CMK (cell line): ENCODE measurements at regions not wholly inside any gene's neighbourhood (a gene's known extent, or its start where the extent isn't known, plus 50 kb on each side); places are given as distances from the start of the nearest gene placed in this dataset.
"Not testable (repeated sequence)": the region's sequence is repeated elsewhere in the genome, so short reads cannot be mapped to it uniquely, and the experiment has no call there.

ENCODE experiments used
- DNase-seq: peaks from one replicate; pipeline ENCODE4 v3.0.0-alpha.2; 2010; ENCODE audit warnings: low read depth

DNA sequence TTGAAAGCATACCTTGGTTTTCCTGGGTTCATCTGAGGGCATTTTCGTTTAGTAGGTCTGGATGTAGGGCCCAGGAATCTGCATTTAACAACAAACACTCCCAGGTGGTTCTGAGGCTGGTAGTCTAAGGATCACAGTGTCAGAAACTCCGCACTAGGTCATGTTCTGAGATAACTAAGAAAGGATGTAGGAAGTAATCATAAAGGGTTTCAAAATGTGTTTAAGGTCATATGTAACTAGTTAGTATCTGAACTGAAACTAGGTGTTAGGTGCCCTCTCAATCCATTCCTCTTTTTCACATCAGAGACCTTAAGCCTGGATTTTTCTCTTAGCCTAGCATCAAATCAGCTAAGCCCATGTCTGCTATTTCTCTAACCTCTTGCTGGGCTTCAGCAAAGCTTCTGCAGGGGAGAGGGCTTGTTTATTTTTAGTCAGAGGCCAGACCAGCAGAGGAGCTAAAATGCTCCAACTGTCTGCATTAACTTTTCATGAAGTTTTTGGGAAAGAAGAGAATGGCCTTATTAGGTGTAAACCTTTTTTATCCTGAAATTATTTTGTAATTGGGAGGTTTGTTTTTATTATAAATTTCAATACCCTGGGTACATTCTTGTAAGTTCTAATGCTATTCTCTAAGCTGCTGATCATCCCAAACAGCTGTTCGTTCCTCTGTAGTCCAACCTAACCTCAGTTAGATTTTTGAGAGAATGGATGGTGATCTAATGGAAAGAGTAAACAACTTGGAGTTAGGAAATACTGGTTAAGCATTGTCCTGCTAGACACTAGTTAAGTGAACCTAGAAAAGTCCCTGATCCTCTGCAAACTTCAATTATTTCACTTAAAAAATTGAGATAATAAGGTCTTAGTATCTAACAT, 262.8 kb upstream of the RFC3 start:
- DNase-seq: no peak

DNA sequence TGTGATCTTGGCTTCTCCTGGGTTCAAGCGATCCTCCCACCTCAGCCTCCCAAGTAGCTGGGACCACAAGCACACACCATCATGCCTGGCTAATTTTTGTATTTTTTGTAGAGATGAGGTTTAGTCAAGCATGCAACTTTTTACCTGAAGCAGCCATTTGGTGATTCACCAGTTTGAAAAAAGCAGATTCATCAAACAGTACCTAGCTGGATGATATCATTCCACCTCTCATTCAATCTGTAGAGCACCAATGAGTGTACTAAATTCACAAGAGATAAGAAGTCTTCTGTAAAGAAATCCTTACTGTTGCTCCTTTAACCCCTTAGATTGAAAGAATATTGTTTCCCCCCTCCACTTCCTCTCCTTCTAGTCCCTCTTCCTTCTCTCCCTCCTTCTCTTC, 261.1 kb upstream of the RFC3 start:
- DNase-seq: no peak

DNA sequence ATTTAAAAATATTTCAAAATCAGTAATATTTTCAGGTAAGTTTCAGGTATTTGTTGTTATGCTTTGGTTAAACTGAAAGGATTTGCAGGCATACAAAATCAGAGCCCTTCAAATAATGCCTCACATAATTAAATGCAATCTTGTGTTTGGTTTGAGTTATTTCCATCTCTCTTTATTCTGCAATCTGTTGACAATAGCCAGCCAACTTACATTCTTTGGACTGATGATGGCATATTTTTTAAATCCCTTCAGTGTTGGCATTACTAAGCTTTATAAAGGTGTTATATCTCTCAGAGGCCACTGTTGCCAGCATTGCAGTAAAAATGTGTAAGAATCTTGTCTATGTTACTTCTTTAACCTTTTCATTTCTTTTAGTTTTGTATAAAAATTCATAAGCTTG, 257.2 kb upstream of the RFC3 start:
- no peak for DNase-seq

DNA sequence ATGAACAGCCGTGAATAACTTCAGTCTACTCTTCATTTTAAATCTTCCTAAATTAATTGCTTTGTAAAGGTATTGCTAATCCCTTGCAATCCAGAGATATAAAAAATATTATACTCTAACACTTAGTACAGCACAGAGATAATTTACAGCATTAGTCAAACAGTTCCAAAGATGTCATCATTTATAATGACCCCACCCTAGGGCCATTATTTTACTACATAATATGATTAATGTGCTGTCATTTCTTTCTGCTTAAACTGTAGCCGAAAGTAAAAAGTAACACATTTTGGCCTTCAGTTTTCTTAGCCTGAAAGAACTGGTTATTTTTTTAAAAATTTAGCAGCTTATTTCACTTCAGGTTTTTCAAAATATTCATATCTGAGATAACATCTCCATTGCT, 256.3 kb upstream of the RFC3 start:
- no peak for DNase-seq

DNA sequence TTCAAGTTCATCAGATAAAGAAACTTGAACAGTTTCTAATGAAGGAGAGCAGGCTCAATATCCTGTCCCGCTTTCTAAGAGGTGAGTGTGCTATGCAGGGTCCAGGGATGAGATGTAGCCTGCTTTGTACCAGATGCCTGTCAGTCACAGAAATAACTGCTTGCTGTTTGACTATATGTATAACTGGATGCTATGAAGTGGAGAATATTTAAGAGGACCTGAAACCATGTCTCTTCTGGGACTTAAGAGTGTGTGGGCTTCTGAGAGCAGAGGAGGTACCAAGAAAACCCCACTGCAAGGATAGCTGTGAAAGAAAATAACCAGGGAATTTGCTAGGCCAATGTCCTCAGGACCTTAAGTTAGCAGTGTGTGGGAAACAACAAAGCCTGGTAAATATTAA, 246.3 kb upstream of the RFC3 start:
- DNase-seq: no peak

DNA sequence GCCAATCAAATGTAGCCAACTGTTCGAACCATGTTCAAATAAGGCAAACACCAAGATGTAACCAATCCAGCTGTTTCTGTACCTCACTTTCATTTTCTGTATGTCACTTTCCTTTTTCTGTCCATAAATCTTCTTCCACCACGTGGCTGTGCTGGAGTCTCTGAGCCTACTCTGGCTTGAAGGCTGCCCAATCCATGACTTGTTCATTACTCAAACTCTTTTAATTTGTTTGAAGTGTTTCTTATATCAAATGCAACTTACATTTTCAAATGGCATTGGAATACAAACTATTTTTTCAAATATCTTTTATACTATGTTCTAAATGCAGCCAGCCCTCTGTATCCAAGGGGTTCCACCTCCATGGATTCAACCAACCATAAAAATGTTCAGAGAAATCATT, 245.6 kb upstream of the RFC3 start:
- DNase-seq: not testable (repeated sequence)

DNA sequence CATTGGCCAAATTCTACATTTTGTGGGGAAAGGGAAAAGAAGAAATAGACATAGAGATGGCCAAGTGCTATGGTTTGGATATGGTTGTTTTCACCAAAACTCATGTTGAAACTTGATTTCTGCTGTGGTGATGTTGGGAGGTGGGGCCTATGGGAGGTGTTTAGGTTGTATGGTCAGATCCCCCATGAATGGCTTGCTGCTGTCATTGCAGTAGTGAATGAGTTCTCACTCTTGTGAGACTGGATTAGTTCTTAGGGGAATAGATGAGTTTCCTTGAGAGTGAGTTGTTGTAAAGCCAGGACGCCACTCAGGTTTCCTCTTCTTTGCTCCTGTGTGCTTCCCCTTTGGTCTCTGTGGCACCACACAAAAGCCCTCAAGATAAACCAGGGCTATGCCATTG, 242.6 kb upstream of the RFC3 start:
- no peak for DNase-seq

DNA sequence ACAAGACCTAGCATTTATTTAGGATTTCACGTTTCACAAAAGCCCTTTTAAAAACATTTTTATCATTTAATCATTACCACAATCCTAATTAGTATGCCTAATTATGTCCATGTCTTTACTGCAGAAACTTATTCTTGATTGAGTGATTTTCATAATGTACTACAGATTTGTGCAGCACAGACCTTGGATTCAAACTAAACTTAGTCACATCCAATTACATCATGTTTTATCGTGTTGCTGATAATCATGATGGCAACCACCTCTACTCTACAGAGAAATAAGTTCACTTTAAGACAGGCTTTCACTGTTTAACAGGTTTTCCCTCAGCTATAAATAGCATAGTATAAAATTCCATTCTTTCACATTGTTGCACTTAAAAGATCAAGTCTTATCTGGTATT, 240.9 kb upstream of the RFC3 start:
- no peak for DNase-seq

DNA sequence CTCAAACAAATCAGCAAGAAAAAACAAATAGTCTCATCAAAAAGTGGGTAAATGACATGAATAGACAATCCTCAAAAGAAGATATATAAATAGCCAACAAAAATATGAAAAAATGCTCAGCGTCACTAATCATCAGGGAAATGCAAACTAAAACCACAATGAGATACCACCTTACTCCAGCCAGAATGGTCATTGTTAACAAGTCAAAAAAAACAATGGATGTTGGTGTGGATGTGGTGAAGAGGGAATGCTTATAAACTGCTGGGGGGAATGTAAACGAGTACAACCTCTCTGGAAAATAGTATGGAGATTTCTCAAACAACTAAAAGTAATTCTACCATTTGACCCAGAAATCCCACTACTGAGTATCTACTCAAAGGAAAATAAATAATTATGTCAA, 239.2 kb upstream of the RFC3 start:
- DNase-seq: no peak

DNA sequence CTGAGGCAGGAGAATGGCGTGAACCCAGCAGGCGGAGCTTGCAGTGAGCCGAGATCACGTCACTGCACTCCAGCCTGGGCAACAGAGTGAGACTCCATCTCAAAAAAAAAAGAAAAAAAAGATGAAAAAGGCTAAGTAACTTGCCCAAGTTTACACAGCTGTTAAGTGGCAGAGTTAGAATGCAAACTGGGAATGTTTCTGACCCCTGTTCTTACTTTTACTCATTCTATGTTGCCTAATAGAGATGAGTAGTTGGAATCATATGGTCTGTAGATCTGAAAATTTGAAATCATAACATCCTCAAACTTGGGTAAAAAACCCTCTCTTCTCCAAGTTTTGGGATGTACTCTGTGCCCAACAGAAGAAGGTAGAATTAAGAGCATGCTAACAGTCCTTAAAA, 235.8 kb upstream of the RFC3 start:
- DNase-seq: no peak

DNA sequence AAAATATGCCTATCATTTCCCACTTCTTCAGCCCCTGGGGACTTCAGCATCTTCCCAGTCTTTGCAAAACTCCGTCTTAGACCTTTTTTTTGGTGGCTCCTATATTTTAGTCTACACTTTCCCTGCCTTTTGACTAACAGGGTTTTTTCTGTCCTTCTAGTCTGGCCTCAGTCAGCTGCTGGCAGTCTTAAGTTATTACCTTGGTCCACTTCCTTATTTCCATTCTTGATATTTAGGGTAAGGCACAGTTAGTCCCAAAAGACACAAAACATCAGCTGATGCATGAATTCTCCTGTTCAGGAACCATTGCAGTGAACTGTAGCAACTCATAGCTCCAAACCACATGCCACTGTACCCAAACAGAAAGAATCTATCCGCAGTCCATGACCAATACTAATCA, 234.6 kb upstream of the RFC3 start:
- DNase-seq: no peak

DNA sequence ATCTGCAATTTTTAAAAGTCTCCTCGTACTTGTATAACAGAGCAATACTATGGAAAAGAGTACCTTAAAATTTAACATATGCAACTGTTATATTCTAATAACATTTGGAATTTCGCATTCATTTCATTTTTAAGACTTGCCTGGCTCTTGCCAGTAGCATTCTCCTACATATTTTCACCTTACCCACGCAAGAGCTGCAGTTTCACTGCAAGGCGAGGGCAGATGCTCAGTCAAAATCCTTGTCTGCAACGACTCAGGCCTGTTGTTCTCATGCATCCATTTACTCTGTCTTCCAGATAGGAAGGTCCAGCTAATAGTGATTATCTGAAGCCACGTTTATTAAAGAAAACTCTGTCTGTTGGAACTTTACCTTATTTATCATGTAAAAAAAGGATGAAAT, 227.0 kb upstream of the RFC3 start:
- no peak for DNase-seq

DNA sequence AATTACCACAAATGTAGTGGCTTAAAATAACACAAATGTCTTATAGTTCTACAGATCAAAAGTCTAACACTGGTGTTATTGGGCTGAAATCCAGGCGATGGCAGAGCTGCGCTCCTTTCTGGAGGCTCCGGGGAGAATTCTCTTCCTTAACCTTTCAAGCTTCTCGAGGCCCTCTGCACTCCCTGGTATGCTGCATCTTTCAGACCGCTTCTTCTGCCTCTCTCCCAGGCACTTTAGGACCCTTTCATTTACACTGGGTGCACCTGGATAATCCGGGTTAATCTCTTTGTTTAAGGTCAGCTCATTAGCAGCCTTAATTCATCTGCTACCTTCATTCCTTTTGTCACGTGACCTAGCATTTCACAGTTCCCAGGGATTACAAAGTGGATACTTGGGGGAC, 211.3 kb upstream of the RFC3 start:
- DNase-seq: no peak

DNA sequence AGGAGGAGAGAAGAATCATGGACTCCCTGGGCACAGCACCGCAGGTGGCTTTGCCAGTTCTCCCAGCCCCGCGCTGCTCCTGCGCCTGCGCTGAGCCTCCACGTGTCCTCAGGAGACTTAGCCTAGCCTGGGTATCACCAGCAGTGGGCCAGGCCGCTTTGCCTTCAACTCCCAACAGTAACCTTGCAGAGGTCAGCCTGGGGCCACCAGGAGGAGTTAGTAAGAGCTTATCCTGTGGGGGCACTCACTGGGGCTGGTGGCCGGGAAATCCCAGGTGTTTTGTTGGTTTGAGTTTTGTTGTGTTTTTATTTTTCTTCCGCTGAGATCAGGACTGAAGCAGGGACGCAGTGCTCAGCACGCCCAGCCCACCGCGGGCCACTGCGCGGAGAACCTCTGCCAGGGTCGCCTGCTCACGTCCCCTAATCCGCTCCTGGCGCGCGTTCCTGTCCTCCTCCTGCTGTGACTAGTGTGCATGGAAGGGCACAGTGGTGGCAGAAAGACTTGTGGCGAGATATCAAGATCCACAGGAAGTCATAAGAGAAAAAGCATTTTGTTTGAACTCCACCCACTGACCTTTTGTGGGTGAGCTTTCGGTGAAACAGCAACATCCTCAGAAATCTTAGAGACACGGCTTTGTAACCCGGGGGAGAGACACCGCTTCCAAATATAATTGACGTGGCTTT, 207.4 kb upstream of the RFC3 start:
- DNase-seq: no peak

DNA sequence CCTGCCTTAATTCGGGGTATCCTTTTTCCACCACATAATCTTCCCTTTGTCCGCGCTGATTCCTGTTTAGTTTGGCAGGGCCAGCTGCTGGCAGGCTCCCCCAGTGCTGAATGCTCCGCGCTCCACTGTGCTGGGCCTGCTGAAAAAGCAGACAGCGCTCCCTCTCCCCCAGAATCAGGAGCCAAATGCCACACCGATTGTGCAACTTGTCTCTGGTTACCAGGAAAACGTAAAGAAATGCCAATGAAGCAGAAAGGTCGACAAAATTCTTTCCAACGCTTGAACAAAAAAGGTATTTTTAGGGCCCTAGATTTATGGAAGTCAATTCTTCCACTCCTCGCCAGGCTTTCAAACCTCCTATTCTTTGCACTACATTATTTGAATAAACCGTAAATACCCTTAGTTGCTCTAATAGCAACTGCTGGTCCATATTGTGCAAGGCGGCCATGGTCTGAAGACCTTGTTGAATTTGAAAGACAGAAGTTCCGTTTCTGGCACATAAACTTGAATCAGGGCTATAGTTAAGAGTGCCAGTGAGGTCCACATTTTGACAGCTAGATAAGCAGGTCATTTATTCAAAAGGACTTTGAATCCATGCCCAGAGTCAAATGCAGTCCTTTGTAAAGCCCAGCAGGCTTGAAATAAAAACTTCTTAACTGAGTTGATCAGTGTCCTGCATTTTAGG, 206.7 kb upstream of the RFC3 start:
- DNase-seq: no peak

DNA sequence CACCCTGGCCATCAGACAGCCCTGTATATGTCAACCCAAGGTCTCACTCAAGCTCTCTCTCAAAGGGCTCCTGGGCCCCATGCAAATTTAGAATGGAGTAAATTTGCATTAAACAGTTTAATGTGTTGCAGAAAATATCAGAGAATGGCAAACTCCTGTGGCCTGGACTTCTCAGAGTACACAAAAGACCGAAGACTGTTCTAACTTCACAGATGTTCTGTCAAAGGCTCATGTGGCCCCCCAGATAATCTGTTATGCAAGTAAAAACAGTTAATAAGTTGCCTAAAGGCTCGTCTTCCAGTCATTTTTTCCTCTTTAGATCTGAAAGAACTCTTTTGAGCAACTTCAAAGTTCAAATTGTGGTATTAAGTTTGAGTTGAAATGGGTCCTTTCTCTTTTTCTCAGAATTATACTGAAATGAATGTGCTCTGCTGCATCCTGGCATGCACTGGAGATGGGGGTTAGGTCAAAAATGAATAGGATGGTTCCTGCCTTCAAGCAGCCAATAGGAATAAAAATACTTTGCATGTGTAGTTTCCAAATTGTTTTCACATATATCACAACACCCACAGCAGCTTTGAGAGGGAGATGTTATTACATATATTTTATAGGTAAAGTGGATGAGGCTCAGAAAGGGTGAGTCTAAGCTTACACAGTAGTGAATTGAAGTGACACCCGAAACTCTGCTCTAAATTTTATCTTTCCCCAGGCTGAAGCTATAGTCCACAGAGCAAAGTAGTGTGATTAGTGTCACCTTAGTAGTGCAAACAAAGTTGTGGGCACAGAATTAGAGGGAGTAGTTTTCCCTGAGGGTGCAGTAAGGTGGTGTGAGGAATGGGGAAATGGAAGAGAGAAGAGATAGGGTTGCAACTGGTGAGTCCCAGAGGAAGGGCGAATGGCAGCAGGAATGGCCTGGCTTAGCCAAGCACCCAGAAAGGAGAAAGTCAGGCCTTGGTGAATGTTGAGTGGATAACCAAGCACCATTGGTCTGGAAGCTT, 205.0 kb upstream of the RFC3 start:
- DNase-seq: no peak

DNA sequence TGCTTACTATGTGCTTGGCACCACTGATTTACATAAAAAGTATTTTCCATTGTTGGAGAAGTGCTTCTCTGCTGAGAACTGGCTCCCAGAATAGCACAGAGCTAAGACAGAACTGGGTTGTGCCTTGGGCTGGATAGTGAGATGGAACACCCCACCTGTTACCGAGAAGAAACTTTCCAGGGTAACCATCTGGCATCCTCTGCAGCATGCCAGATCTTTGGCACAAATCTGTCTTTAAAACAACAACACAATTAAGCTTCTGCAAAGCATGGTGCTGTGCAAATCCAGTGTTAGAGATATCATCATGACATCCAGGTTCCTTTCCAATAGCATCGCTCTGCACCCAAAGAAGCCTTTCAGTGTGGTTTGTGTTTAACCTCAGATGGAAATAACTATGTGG, 202.5 kb upstream of the RFC3 start:
- no peak for DNase-seq

DNA sequence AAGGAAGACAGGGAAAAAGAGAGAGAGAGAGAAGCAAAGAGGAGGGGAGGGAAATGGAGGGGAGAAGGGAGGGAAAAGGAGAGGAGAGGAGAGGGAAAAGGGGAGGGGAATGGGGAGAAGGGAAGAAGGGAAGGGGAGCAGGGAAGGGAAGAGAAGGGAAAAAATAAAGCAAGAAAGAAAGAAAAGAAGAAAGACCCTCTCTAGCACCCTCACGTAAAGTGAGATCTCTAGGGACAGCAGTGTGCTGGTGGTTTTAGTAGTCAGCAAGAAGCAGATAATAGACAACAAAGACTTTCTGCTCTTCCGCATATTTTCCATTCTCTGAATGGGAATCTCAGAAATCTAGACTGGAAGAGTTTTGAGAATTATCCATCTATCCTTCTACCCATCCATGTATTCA, 201.8 kb upstream of the RFC3 start:
- DNase-seq: no peak

DNA sequence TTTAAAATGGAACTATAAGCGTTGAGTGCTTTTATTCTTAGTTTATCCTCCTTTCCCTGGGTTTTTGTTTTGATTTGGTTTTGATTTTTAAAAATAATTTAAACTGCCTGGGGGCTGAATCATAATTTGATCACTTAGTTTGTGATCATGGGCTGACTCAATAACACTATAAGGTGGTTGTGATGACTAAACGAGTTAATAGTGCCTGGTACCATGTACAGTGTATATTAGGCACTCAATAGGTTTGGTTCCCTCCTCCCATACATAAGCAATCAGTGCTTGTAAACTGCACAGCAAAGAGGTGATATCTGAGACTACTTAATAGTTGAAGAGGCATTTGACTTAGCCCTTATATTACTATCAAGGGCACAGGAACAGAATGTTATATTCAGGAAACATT, 200.9 kb upstream of the RFC3 start:
- DNase-seq: no peak

DNA sequence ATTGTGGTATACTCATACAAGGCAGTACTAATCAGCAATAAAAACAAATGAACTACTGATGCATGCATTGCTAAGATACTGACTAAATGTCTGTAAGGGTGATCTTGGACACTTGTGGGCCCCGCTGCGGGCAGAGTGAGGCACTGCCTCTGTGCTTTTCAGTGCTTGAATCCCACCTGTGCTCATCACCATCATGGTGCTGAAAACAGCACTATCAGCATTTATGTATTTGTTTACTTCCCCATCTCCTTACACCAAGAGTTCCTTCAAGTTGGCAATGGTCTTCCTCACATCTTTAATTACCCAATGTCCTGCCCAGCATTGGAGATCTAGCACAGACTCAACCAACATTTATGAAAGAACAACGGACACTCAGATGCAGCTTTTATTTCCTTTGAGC, 193.7 kb upstream of the RFC3 start:
- DNase-seq: no peak

DNA sequence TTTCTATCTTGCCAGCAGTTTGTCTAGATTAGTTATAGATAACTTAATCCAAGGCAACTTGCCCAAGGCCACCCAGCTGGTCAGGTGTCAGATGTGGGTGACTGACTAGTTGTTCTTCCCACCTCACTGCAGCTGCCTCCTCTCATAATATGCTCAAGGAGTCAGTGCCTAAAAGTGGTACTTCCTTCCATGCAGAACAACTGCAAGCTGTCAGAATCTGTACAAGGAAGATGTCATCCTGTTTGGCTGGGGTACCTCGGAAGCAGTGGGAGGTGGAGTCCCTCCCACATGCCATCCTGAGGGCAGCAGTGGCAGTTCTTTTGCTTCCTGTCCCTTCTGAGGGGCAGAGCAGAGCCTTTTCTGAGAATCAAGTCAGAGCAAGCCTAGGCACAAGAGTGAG, 193.2 kb upstream of the RFC3 start:
- DNase-seq: no peak

DNA sequence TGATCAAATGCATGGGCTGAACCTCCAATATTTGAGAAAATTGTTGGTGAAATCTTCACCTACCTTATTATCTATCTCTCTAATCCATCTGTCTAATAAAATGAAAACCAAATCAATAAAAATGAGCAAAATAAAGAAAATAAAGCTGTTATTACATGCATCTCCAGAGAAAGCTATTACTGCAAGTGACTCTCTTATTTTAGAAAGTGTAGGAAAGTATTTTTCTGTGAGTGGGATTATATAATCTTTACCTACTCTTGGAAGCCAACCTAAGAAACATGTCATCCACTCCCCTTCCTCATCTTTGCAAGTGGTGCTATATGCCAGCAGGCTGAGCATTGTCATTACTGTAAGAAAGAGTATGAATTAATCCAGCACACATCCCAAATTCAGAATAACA, 191.5 kb upstream of the RFC3 start:
- no peak for DNase-seq
